SK-N-SH (cell line): ENCODE measurements at regions not wholly inside any gene's neighbourhood (a gene's known extent, or its start where the extent isn't known, plus 50 kb on each side); places are given as distances from the start of the nearest gene placed in this dataset.

Experiments used
- EP300 ChIP-seq, 2 experiments: IDR thresholded peaks; 2 replicates each; pipeline versions ENCODE4 v1.4.0 to v1.6.1; 2012; ENCODE audit warnings: borderline replicate concordance in 1 of 2, low read depth in 1 of 2, low read length in 1 of 2
- FOXM1 ChIP-seq: IDR thresholded peaks from 2 replicates; pipeline ENCODE4 v1.4.0; 2012; ENCODE audit warnings: low read depth, mild to moderate bottlenecking
- TCF12 ChIP-seq: IDR thresholded peaks from 2 replicates; pipeline ENCODE4 v1.4.0; 2012
- TF ChIP-seq, protein P1 (sequence below): fragments of 200-600 bp; sonication (generic); IDR thresholded peaks from 2 replicates; pipeline ENCODE4 v1.6.1; 2017; ENCODE audit warnings: antibody characterized with exemption, mild to moderate bottlenecking, moderate library complexity

DNA sequence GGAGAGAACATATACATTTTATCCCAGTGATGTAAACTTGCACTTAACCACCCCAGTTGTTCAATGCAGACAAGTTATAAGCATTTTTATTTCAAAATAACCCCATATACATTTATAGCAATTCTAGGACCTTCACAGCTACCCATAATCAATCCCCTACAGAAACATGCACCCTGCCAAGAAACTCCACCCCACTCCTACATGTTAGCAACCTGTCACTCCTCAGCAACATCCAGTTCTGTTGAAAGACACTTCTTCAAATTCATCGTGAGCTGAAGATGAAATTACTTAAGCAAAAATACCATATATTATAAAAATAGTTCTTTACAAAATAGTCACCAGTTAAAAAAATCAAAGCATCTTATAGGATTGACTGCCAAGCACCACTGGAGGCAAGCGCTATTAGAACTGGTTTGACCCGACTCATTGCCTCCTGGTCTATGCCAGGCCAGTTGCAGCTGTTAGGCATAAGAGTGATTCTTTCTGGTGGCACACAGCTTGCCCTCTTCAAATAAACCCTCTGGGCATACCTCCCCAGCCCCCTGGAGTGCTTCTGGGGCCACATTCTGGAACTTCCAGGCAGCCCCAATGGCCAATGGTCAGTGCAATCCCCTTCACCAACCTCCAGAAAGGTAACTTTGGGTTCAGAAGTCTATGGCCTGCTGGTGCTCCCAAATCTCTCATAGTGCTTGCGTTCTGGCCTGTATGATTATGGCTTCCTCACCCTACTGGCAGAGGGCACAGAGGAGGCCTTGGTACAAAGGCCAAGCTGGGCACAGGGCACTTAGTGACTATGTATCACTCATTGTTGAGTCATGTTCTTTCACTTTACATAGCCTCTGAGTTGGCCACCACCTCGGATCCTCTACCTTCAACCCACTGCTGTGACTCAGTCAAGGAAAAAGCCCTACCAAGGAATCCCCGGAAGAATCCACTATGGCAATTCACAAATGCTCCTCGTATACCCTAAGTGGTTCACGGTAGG is 72.2 kb upstream of the RALGPS2 start:
- TF ChIP-seq EP300 (IDR thresholded peaks at IDR 0.05; ENCODE audit: borderline replicate concordance in 1 of 2, low read depth in 1 of 2, low read length in 1 of 2) (no peak), FOXM1 (no peak), TCF12 (no peak)
- TF ChIP-seq, protein P1, sequence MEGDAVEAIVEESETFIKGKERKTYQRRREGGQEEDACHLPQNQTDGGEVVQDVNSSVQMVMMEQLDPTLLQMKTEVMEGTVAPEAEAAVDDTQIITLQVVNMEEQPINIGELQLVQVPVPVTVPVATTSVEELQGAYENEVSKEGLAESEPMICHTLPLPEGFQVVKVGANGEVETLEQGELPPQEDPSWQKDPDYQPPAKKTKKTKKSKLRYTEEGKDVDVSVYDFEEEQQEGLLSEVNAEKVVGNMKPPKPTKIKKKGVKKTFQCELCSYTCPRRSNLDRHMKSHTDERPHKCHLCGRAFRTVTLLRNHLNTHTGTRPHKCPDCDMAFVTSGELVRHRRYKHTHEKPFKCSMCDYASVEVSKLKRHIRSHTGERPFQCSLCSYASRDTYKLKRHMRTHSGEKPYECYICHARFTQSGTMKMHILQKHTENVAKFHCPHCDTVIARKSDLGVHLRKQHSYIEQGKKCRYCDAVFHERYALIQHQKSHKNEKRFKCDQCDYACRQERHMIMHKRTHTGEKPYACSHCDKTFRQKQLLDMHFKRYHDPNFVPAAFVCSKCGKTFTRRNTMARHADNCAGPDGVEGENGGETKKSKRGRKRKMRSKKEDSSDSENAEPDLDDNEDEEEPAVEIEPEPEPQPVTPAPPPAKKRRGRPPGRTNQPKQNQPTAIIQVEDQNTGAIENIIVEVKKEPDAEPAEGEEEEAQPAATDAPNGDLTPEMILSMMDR = no peak
